HEK293 (cell line): ENCODE measurements at regions not wholly inside any gene's neighbourhood (a gene's known extent, or its start where the extent isn't known, plus 50 kb on each side); places are given as distances from the start of the nearest gene placed in this dataset.

ENCODE experiments used
- CTCF ChIA-PET: fragments of 350-600 bp; formaldehyde crosslinking; extraction: SDS; loops from one replicate; lab custom pipeline; 2021; ENCODE audit warnings: antibody characterized with exemption; lab: Yijun Ruan, JAX
- POLR2A ChIA-PET: fragments of 300-600 bp; formaldehyde crosslinking; extraction: SDS; loops from one replicate; lab custom pipeline; 2020; ENCODE audit warnings: antibody characterized with exemption, inconsistent platforms; lab: Yijun Ruan, JAX
- H3K27ac ChIP-seq: fragments of 200-500 bp; sonication (Bioruptor generic); 2 replicates; pipeline ENCODE4 v1.5.1; 2014; ENCODE audit warnings: low read depth, low read length, control low read depth, inconsistent platforms; ENCODE audit errors: extremely low read depth
- H3K36me3 ChIP-seq, 2 experiments: fragments of 200-500 bp in 1 of 2; sonication (Bioruptor generic) in 1 of 2; 1 replicate in 1 of 2; 2 replicates in 1 of 2; pipeline ENCODE4 v1.5.1; 2014 to 2017; ENCODE audit warnings: inconsistent platforms in 2 of 2, low read length in 2 of 2; ENCODE audit not compliant: control insufficient read depth in 2 of 2, insufficient read depth in 1 of 2
- H3K4me1 ChIP-seq: fragments of 200-500 bp; sonication (Bioruptor generic); 2 replicates; pipeline ENCODE4 v1.5.1; 2014; ENCODE audit warnings: mild to moderate bottlenecking, low read length, inconsistent platforms; ENCODE audit not compliant: control insufficient read depth, insufficient read depth
- H3K4me3 ChIP-seq: 2 replicates; pipeline ENCODE4 v1.5.1; 2011; ENCODE audit warnings: low read depth, mild to moderate bottlenecking, control low read depth, low read length, moderate library complexity
- H3K9me3 ChIP-seq: fragments of 200-500 bp; sonication (Bioruptor generic); 2 replicates; pipeline ENCODE4 v1.5.1; 2014; ENCODE audit warnings: low read depth, low read length, inconsistent platforms; ENCODE audit not compliant: control insufficient read depth, insufficient read depth
- AEBP2 ChIP-seq: fragments of 450-650 bp; formaldehyde crosslinking; IDR thresholded peaks from 2 replicates; pipeline ENCODE4 v1.5.1; 2016; ENCODE audit warnings: missing biosample characterization, missing genetic modification characterization, borderline replicate concordance
- PATZ1 ChIP-seq: fragments of 450-650 bp; formaldehyde crosslinking; IDR thresholded peaks from 2 replicates; pipeline ENCODE4 v1.5.1; 2016; ENCODE audit warnings: missing biosample characterization, missing genetic modification characterization
- PRDM10 ChIP-seq: fragments of 450-650 bp; formaldehyde crosslinking; IDR thresholded peaks from 2 replicates; pipeline ENCODE4 v1.5.1; 2016; ENCODE audit warnings: missing biosample characterization, missing genetic modification characterization
- SCRT2 ChIP-seq: fragments of 450-650 bp; formaldehyde crosslinking; IDR thresholded peaks from 2 replicates; pipeline ENCODE4 v1.5.1; 2016; ENCODE audit warnings: missing biosample characterization, missing genetic modification characterization
- SP2 ChIP-seq: fragments of 450-650 bp; formaldehyde crosslinking; IDR thresholded peaks from 2 replicates; pipeline ENCODE4 v1.5.1; 2016; ENCODE audit warnings: missing biosample characterization, missing genetic modification characterization
- ZIC2 ChIP-seq: fragments of 450-650 bp; formaldehyde crosslinking; IDR thresholded peaks from 2 replicates; pipeline ENCODE4 v1.5.1; 2016; ENCODE audit warnings: missing biosample characterization, missing genetic modification characterization
- ZNF157 ChIP-seq: fragments of 450-650 bp; formaldehyde crosslinking; IDR thresholded peaks from 2 replicates; pipeline ENCODE4 v1.5.1; 2016; ENCODE audit warnings: missing biosample characterization, missing genetic modification characterization
- ZNF18 ChIP-seq: fragments of 450-650 bp; formaldehyde crosslinking; IDR thresholded peaks from 2 replicates; pipeline ENCODE4 v1.5.1; 2016; ENCODE audit warnings: missing biosample characterization, missing genetic modification characterization
- ZNF311 ChIP-seq: fragments of 450-650 bp; formaldehyde crosslinking; IDR thresholded peaks from 2 replicates; pipeline ENCODE4 v1.5.1; 2017; ENCODE audit warnings: missing biosample characterization, missing genetic modification characterization, borderline replicate concordance
- ZNF350 ChIP-seq: fragments of 450-650 bp; formaldehyde crosslinking; IDR thresholded peaks from 2 replicates; pipeline ENCODE4 v1.5.0; 2017; ENCODE audit warnings: missing biosample characterization, mild to moderate bottlenecking, missing genetic modification characterization
- ZNF529 ChIP-seq: fragments of 450-650 bp; formaldehyde crosslinking; IDR thresholded peaks from 2 replicates; pipeline ENCODE4 v1.5.1; 2017; ENCODE audit warnings: missing genetic modification characterization, missing biosample characterization; ENCODE audit not compliant: insufficient replicate concordance
- ZNF747 ChIP-seq: fragments of 450-650 bp; formaldehyde crosslinking; IDR thresholded peaks from 2 replicates; pipeline ENCODE4 v1.5.1; 2016; ENCODE audit warnings: missing biosample characterization, missing genetic modification characterization

GRCh38 chr2:72027426-72028161 lies 120.1 kb downstream of the CYP26B1 start:
- Histone ChIP-seq H3K36me3 (no peaks in the 10 kb centered on the region), H3K27ac (no peak overlapping the region), H3K9me3 (no peaks in the 10 kb centered on the region), H3K4me3 (no peak overlapping the region), H3K4me1 (no peaks in the 10 kb centered on the region)
- TF ChIP-seq SCRT2 (tag by site-specific recombination) (peak; percentile 78), ZNF311 (tag by site-specific recombination) (no peak)
- ChIA-PET CTCF (no interaction called here), POLR2A (no interaction called here)

GRCh38 chr2:72026819-72027425 lies 120.7 kb downstream of the CYP26B1 start:
- ChIA-PET CTCF (no interaction called here), POLR2A (no interaction called here)
- Histone ChIP-seq H3K4me3 (no peak overlapping the region), H3K9me3 (no peaks in the 10 kb centered on the region), H3K27ac (no peak overlapping the region), H3K4me1 (no peaks in the 10 kb centered on the region), H3K36me3 (no peaks in the 10 kb centered on the region)
- no peak for TF ChIP-seq ZIC2 (tag by site-specific recombination)
- TF ChIP-seq SP2 (tag by site-specific recombination), result no peak
- no peak for TF ChIP-seq ZNF350 (tag by site-specific recombination)
- TF ChIP-seq ZNF157 (tag by site-specific recombination), result no peak
- TF ChIP-seq ZNF529 (tag by site-specific recombination), result no peak
- TF ChIP-seq PATZ1, result no peak
- TF ChIP-seq ZNF747, result no peak
- no peak for TF ChIP-seq AEBP2 (tag by site-specific recombination)
- no peak for TF ChIP-seq PRDM10 (tag by site-specific recombination)

GRCh38 chr2:72024451-72025175 lies 123.0 kb downstream of the CYP26B1 start:
- no peak for TF ChIP-seq ZNF18 (tag by site-specific recombination)
- H3K9me3 ChIP-seq, result no peaks in the 10 kb centered on the region
- H3K27ac ChIP-seq, result no peak overlapping the region
- H3K36me3 ChIP-seq, result no peaks in the 10 kb centered on the region
- POLR2A ChIA-PET, result no interaction called here
- no peaks in the 10 kb centered on the region for H3K4me1 ChIP-seq
- CTCF ChIA-PET, result interaction anchor here (1.4 kb wide), 1 partner anchor 113 kb away, joined by 3 read pairs; no protein-coding TSS in a partner anchor
- H3K4me3 ChIP-seq, result no peak overlapping the region
